ENCODE measurements at regions not wholly inside any gene's neighbourhood (a gene's known extent, or its start where the extent isn't known, plus 50 kb on each side); places are given as distances from the start of the nearest gene placed in this dataset.
A peak's percentile ranks its signal among the peaks of the same experiment; 100 is the strongest.

- Histone ChIP-seq H3K4me2 (ENCODE audit: insufficient read depth in 1 of 2, low read depth in 2 of 2, low read length in 2 of 2) (no peak overlapping the region), H4K20me1 (replicated peaks in 1 of 2; ENCODE audit: control insufficient read depth in 1 of 2, insufficient read depth in 2 of 2, low read length in 2 of 2) (no peaks in the 10 kb centered on the region), H4K91ac (replicated peaks; ENCODE audit: insufficient read length, low read length) (peak overlapping the region; percentile 75), H3K79me1 (ENCODE audit: low read depth, low read length) (no peaks in the 10 kb centered on the region), H3K27ac (ENCODE audit: low read depth, low read length) (no peak overlapping the region), H2BK5ac (ENCODE audit: low read depth, low read length) (no peak overlapping the region), H3K56ac (replicated peaks; ENCODE audit: insufficient read length, low read depth, low read length) (no peak overlapping the region), H3K9me3 (ENCODE audit: insufficient read depth in 2 of 2, low read depth in 1 of 2, low read length in 1 of 2) (no peaks in the 10 kb centered on the region), H3K23ac (ENCODE audit: insufficient read length) (no peak overlapping the region), H2BK12ac (ENCODE audit: low read depth, low read length) (no peak overlapping the region), H3K4ac (replicated peaks; ENCODE audit: insufficient read length, low read depth, low read length) (no peak overlapping the region), H2AK5ac (ENCODE audit: low read depth, low read length) (no peak overlapping the region), H3K4me3 (ENCODE audit: extremely low read depth in 1 of 4, insufficient read depth in 2 of 4, low read depth in 3 of 4, low read length in 4 of 4) (no peak overlapping the region), H3K36me3 (ENCODE audit: control insufficient read depth in 2 of 4, insufficient read depth in 4 of 4, low read length in 3 of 4) (no peaks in the 10 kb centered on the region), H3K18ac (ENCODE audit: extremely low read depth, low read length) (no peak overlapping the region), H2AFZ (ENCODE audit: low read length) (no peak overlapping the region), H3K14ac (ENCODE audit: insufficient read length) (no peak overlapping the region), H3K23me2 (ENCODE audit: low read depth, low read length) (no peaks in the 10 kb centered on the region), H2BK15ac (ENCODE audit: low read length) (no peak overlapping the region), H2BK120ac (replicated peaks; ENCODE audit: low read depth, low read length) (no peak overlapping the region), H3K27me3 (replicated peaks in 1 of 4; ENCODE audit: control insufficient read depth in 3 of 4, extremely low read depth in 1 of 4, insufficient read depth in 3 of 4, low read length in 3 of 4) (no peaks in the 10 kb centered on the region), H4K5ac (ENCODE audit: insufficient read length, low read depth, low read length) (no peak overlapping the region), H3K79me2 (ENCODE audit: control insufficient read depth in 1 of 2, insufficient read depth in 2 of 2, low read length in 2 of 2) (no peaks in the 10 kb centered on the region), H3K9ac (replicated peaks in 1 of 4; ENCODE audit: extremely low read depth in 1 of 4, low read depth in 3 of 4, low read length in 3 of 4) (no peak overlapping the region), H4K8ac (ENCODE audit: extremely low read depth, insufficient read depth, low read length) (no peak overlapping the region), H3K4me1 (replicated peaks in 1 of 4; ENCODE audit: control insufficient read depth in 3 of 4, insufficient read depth in 4 of 4, low read length in 3 of 4) (no peaks in the 10 kb centered on the region; a peak in 1 of 7 replicates), H2BK20ac (ENCODE audit: low read length) (no peak overlapping the region)
- TF ChIP-seq HDAC6 (IDR thresholded peaks at IDR 0.05; ENCODE audit: low read depth, low read length) (no peak), YY1 (IDR thresholded peaks at IDR 0.05; ENCODE audit: low read depth, low read length) (no peak), TEAD4 (IDR thresholded peaks at IDR 0.05; ENCODE audit: low read depth, low read length) (no peak), GABPA (IDR thresholded peaks at IDR 0.05; ENCODE audit: borderline replicate concordance, insufficient read depth, low read length) (no peak), KDM4A (IDR thresholded peaks at IDR 0.05; ENCODE audit: low read depth, low read length, severe bottlenecking) (no peak), EZH2 (IDR thresholded peaks at IDR 0.05; ENCODE audit: low read depth, low read length, severe bottlenecking) (no peak), RBBP5 (IDR thresholded peaks at IDR 0.05; ENCODE audit: borderline replicate concordance, low read depth, low read length) (no peak)
- DNase-seq (ENCODE audit: low read depth in 1 of 2, low spot score in 2 of 2) = no peak
- FAIRE-seq = no peak
- 87% methylated on average over 12 of the region's 12 CpGs; no CpG with 5 or more reads in 1 of the 2 experiments for WGBS, 2 experiments (ENCODE audit: extremely low coverage in 1 of 2, insufficient coverage in 1 of 2, insufficient read length in 1 of 2, insufficient replicate concordance in 2 of 2, low coverage in 1 of 2, low lambda C conversion rate in 2 of 2, missing lambda C conversion rate in 1 of 2)
- ChIA-PET CTCF (ENCODE audit: partially characterized antibody) (interaction anchor here (0.5 to 0.7 kb wide), 2 partner anchors 17 to 363 kb away, joined by 3 read pairs; no protein-coding TSS in a partner anchor), POLR2A (ENCODE audit: partially characterized antibody) (no interaction called here)
Measured at GRCh38 chr13:111877906-111878305, 189.0 kb upstream of the SOX1 start.
